Pancreas (tissue), 10 donors: ENCODE measurements at regions not wholly inside any gene's neighbourhood (a gene's known extent, or its start where the extent isn't known, plus 50 kb on each side); places are given as distances from the start of the nearest gene placed in this dataset.

Experiments used
- ATAC-seq, 4 donors: fragments of 200-7000 bp; cut with Tn5 transposase; one replicate each; pipeline versions ENCODE4 v1.8.0 to v1.9.1; 2020; ENCODE audit warnings: mild to moderate bottlenecking in 4 of 4, moderate library complexity in 4 of 4
- DNase-seq, 6 donors: peaks; one replicate each; pipeline ENCODE4 v3.0.0-alpha.2; 2020
- FAIRE-seq: peaks from 2 replicates; lab custom pipeline; 2012; peaks lifted over from hg19 to GRCh38; lab: Jason Lieb, UNC
- H3K27ac ChIP-seq, 4 donors: fragments of 200-600 bp; sonication (generic); 1 replicate in 3 of 4; 2 replicates in 1 of 4; pipeline versions ENCODE4 v1.5.0 to v1.8.0; 2020
- H3K27me3 ChIP-seq, 4 donors: fragments of 200-600 bp; one replicate each; pipeline ENCODE4 v1.8.0; 2021
- H3K36me3 ChIP-seq, 3 donors: fragments of 200-600 bp; sonication (generic) in 1 of 3; one replicate each; pipeline versions ENCODE4 v1.5.0 to v1.8.0; 2020 to 2021
- H3K4me1 ChIP-seq, 3 donors: fragments of 200-600 bp; one replicate each; pipeline ENCODE4 v1.8.0; 2021
- H3K4me3 ChIP-seq, 4 donors: fragments of 200-600 bp; sonication (generic) in 2 of 4; one replicate each; pipeline versions ENCODE4 v1.5.0 to v1.8.0; 2020 to 2021
- H3K9me3 ChIP-seq, 4 donors: fragments of 200-600 bp; one replicate each; pipeline ENCODE4 v1.8.0; 2021
- CTCF ChIP-seq, 4 donors: fragments of 200-600 bp; sonication (generic) in 3 of 4; IDR thresholded peaks; one replicate each; pipeline versions ENCODE4 v1.5.0 to v1.8.0; 2021; ENCODE audit warnings: antibody characterized with exemption in 4 of 4
- WGBS, 2 donors: extraction: QIAGEN DNeasy Blood & Tissue Kit; methylation state at CpG; one replicate each; pipeline ENCODE4 v1.1.7; 2013; 5-methylcytosine and 5-hydroxymethylcytosine counted together
- intact Hi-C, 3 donors: fragments of 100-400 bp; cut with DNase I; formaldehyde crosslinking; loops; one replicate each; pipeline versions ENCODE4 v1.11.1 to v1.14.2; 2022
- donor health status: healthy with polysubstance abuse.
- donor health status: DM: no; HTN: no; CAD: no; lungs with moderate emphysema.
- donor health status: DM: no; HTN: no; CAD: no.
- donor health status: control.
- donor health status: control.
- donor health status: Bipolar disorder and iron deficiency.
- donor health status: DM: yes; HTN: yes; CAD: no.
- donor health status: DM: no; HTN: no; CAD: no.
- donor health status: DM: no; HTN: no; CAD: no.
- donor health status: DM: yes; HTN: yes; CAD: no.

GRCh38 chr21:15278851-15279250 is 214.1 kb upstream of the NRIP1 start:
- Histone ChIP-seq H3K9me3 (no peaks in the 10 kb centered on the region), H3K27me3 (no peaks in the 10 kb centered on the region), H3K36me3 (no peaks in the 10 kb centered on the region), H3K4me1 (peaks cover 0 to 2% (median 0%) of the 10 kb centered on the region in 3 donors), H3K27ac (no peak overlapping the region), H3K4me3 (no peak overlapping the region)
- ATAC-seq (no peak), DNase-seq (no peak), FAIRE-seq (no peak)
- intact Hi-C loops: no loop called here
- TF ChIP-seq CTCF (IDR thresholded peaks at IDR 0.05): no peak
- 76 to 81% methylated on average over 4 of the region's 4 CpGs for WGBS, 2 donors

- no peak for ATAC-seq
- FAIRE-seq: no peak
- no peak overlapping the region for H3K27ac ChIP-seq
Measured at GRCh38 chr21:15279482-15279881, 214.7 kb upstream of the NRIP1 start.

GRCh38 chr21:15281714-15282113 is 216.9 kb upstream of the NRIP1 start:
- Histone ChIP-seq H3K9me3 (no peaks in the 10 kb centered on the region), H3K36me3 (no peaks in the 10 kb centered on the region), H3K27ac (no peak overlapping the region), H3K4me3 (no peak overlapping the region), H3K27me3 (no peaks in the 10 kb centered on the region), H3K4me1 (peaks cover 0 to 2% (median 0%) of the 10 kb centered on the region in 3 donors)
- intact Hi-C loops: no loop called here
- ATAC-seq (peak; percentile 81 to 93 (median 87)), FAIRE-seq (no peak), DNase-seq (peak in 1 of 6 donors; percentile 17)
- no peak for TF ChIP-seq CTCF (IDR thresholded peaks at IDR 0.05)
- WGBS, 2 donors: 56 to 60% methylated on average over 3 of the region's 3 CpGs

More at GRCh38 chr21:15279482-15279881, 214.7 kb upstream of the NRIP1 start:
- intact Hi-C loops: no loop called here
- Histone ChIP-seq H3K9me3 (no peaks in the 10 kb centered on the region), H3K4me3 (no peak overlapping the region), H3K36me3 (no peaks in the 10 kb centered on the region), H3K4me1 (peaks cover 0 to 2% (median 0%) of the 10 kb centered on the region in 3 donors), H3K27me3 (no peaks in the 10 kb centered on the region)
- DNase-seq: no peak
- WGBS, 2 donors: 88 to 97% methylated on average over 1 of the region's 1 CpG
- no peak for TF ChIP-seq CTCF (IDR thresholded peaks at IDR 0.05)

GRCh38 chr21:15282665-15283064 is 217.9 kb upstream of the NRIP1 start:
- FAIRE-seq (no peak), DNase-seq (no peak), ATAC-seq (peak; percentile 69 to 87 (median 86))
- peaks cover 0 to 2% (median 0%) of the 10 kb centered on the region in 3 donors for H3K4me1 ChIP-seq
- 45 to 46% methylated on average over 1 of the region's 1 CpG for WGBS, 2 donors
- no peak overlapping the region for H3K27ac ChIP-seq
- H3K36me3 ChIP-seq: no peaks in the 10 kb centered on the region
- no peaks in the 10 kb centered on the region for H3K27me3 ChIP-seq
- H3K9me3 ChIP-seq: no peaks in the 10 kb centered on the region
- no peak overlapping the region for H3K4me3 ChIP-seq
- no peak for TF ChIP-seq CTCF (IDR thresholded peaks at IDR 0.05)
- intact Hi-C loops: no loop called here

- no peak for FAIRE-seq
Measured at GRCh38 chr21:15283138-15283537, 218.3 kb upstream of the NRIP1 start.

More at GRCh38 chr21:15283138-15283537, 218.3 kb upstream of the NRIP1 start:
- Histone ChIP-seq H3K9me3 (no peaks in the 10 kb centered on the region), H3K36me3 (no peaks in the 10 kb centered on the region), H3K27ac (no peak overlapping the region), H3K27me3 (no peaks in the 10 kb centered on the region), H3K4me3 (no peak overlapping the region), H3K4me1 (peaks cover 0 to 2% (median 0%) of the 10 kb centered on the region in 3 donors)
- intact Hi-C loops: no loop called here
- DNase-seq (no peak), ATAC-seq (no peak)
- TF ChIP-seq CTCF (IDR thresholded peaks at IDR 0.05): no peak
